HG02642 (cell line): ENCODE measurements at regions not wholly inside any gene's neighbourhood (a gene's known extent, or its start where the extent isn't known, plus 50 kb on each side); places are given as distances from the start of the nearest gene placed in this dataset.

ENCODE experiments used
- ATAC-seq: cut with Tn5 transposase; IDR thresholded peaks from one replicate; pipeline ENCODE4 v1.9.1; 2021; ENCODE audit warnings: mild to moderate bottlenecking; ENCODE audit not compliant: unreplicated experiment, poor library complexity

GRCh38 chr7:84693483-84693882 lies 493.4 kb downstream of the SEMA3D start:
- ATAC-seq, result no peak

- no peak for ATAC-seq
Observed at GRCh38 chr7:84688671-84689070, 494.1 kb upstream of the SEMA3A start.

- no peak for ATAC-seq
Observed at GRCh38 chr7:84686373-84686772, 491.8 kb upstream of the SEMA3A start.

GRCh38 chr7:84684836-84685480 lies 490.4 kb upstream of the SEMA3A start:
- ATAC-seq, result no peak

- no peak for ATAC-seq
Observed at GRCh38 chr7:84682543-84682942, 488.0 kb upstream of the SEMA3A start.

- no peak for ATAC-seq
Observed at GRCh38 chr7:84678841-84679240, 484.3 kb upstream of the SEMA3A start.

GRCh38 chr7:84677117-84677732 lies 482.6 kb upstream of the SEMA3A start:
- no peak for ATAC-seq

GRCh38 chr7:84675633-84676034 lies 481.0 kb upstream of the SEMA3A start:
- ATAC-seq, result no peak

GRCh38 chr7:84674236-84674913 lies 479.8 kb upstream of the SEMA3A start:
- ATAC-seq, result no peak

- no peak for ATAC-seq
Observed at GRCh38 chr7:84669177-84669732, 474.7 kb upstream of the SEMA3A start.

GRCh38 chr7:84668116-84668515 lies 473.5 kb upstream of the SEMA3A start:
- ATAC-seq, result no peak

- ATAC-seq, result no peak
Observed at GRCh38 chr7:84666651-84667050, 472.1 kb upstream of the SEMA3A start.

- no peak for ATAC-seq
Observed at GRCh38 chr7:84665339-84665738, 470.8 kb upstream of the SEMA3A start.

GRCh38 chr7:84664626-84665025 lies 470.0 kb upstream of the SEMA3A start:
- no peak for ATAC-seq

GRCh38 chr7:84663224-84663623 lies 468.6 kb upstream of the SEMA3A start:
- no peak for ATAC-seq

GRCh38 chr7:84658286-84658685 lies 463.7 kb upstream of the SEMA3A start:
- no peak for ATAC-seq

GRCh38 chr7:84654273-84654672 lies 459.7 kb upstream of the SEMA3A start:
- ATAC-seq, result no peak

- ATAC-seq, result no peak
Observed at GRCh38 chr7:84651876-84652275, 457.3 kb upstream of the SEMA3A start.

GRCh38 chr7:84647797-84648757 lies 453.5 kb upstream of the SEMA3A start:
- ATAC-seq, result no peak

- ATAC-seq, result no peak
Observed at GRCh38 chr7:84642611-84643010, 448.0 kb upstream of the SEMA3A start.
